ENCODE measurements at regions not wholly inside any gene's neighbourhood (a gene's known extent, or its start where the extent isn't known, plus 50 kb on each side); places are given as distances from the start of the nearest gene placed in this dataset.

DNA sequence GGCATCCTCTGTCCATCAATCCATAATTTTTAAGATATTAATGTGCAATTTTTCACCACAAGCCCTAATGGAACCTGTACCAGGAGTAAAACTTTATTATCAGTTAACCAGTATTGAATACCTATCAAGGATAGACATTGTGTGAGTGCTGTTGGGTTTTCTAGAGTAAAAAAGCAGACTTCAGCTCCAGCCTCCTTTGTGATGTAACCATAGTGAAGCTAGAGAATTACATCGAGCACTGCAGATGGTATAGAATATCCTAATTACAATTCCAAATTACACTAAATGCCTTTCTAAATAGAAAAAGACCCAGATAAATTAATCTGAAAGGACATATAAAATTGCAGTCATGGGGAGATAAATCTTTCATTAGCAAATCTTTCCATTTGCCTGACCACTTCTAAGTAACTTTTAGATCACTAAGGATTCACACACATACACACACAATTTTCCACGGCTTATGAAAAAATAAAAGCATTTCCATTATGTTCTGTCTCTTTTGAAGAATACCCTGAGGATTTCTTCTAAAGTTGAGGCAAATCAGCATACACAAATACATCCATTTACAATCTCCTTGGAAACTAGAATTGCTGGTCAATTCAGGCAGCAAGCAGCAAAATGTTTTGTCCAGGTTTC, 117.1 kb upstream of the TANK start:
- TF ChIP-seq, protein P1, sequence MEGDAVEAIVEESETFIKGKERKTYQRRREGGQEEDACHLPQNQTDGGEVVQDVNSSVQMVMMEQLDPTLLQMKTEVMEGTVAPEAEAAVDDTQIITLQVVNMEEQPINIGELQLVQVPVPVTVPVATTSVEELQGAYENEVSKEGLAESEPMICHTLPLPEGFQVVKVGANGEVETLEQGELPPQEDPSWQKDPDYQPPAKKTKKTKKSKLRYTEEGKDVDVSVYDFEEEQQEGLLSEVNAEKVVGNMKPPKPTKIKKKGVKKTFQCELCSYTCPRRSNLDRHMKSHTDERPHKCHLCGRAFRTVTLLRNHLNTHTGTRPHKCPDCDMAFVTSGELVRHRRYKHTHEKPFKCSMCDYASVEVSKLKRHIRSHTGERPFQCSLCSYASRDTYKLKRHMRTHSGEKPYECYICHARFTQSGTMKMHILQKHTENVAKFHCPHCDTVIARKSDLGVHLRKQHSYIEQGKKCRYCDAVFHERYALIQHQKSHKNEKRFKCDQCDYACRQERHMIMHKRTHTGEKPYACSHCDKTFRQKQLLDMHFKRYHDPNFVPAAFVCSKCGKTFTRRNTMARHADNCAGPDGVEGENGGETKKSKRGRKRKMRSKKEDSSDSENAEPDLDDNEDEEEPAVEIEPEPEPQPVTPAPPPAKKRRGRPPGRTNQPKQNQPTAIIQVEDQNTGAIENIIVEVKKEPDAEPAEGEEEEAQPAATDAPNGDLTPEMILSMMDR (IDR thresholded peaks at IDR 0.05) = no peak
- no peak for TF ChIP-seq POLR2A (IDR thresholded peaks at IDR 0.05)
